SK-N-SH (cell line): ENCODE measurements at regions not wholly inside any gene's neighbourhood (a gene's known extent, or its start where the extent isn't known, plus 50 kb on each side); places are given as distances from the start of the nearest gene placed in this dataset.

Experiments used
- EP300 ChIP-seq, 2 experiments: IDR thresholded peaks; 2 replicates each; pipeline versions ENCODE4 v1.4.0 to v1.6.1; 2012; ENCODE audit warnings: borderline replicate concordance in 1 of 2, low read depth in 1 of 2, low read length in 1 of 2
- MXI1 ChIP-seq: IDR thresholded peaks from 2 replicates; pipeline ENCODE4 v1.6.1; 2012; ENCODE audit warnings: mild to moderate bottlenecking, low read depth, low read length, improper control_type of control experiment
- POLR2AphosphoS5 ChIP-seq: IDR thresholded peaks from 2 replicates; pipeline ENCODE4 v1.6.1; 2012; ENCODE audit warnings: low read depth, low read length
- RCOR1 ChIP-seq: fragments of 150-350 bp; IDR thresholded peaks from 2 replicates; pipeline ENCODE4 v1.6.1; 2017; ENCODE audit warnings: antibody characterized with exemption, low read length
- SIN3A ChIP-seq: IDR thresholded peaks from 2 replicates; pipeline ENCODE4 v1.6.1; 2012; ENCODE audit warnings: low read depth, mild to moderate bottlenecking, low read length, moderate library complexity, borderline replicate concordance
- TCF12 ChIP-seq: IDR thresholded peaks from 2 replicates; pipeline ENCODE4 v1.4.0; 2012
- TEAD4 ChIP-seq: IDR thresholded peaks from 2 replicates; pipeline ENCODE4 v1.4.0; 2012; ENCODE audit warnings: mild to moderate bottlenecking, borderline replicate concordance; ENCODE audit not compliant: insufficient read depth
- TF ChIP-seq, protein P1 (sequence below): IDR thresholded peaks from 2 replicates; pipeline ENCODE4 v1.4.0; 2012; ENCODE audit warnings: low read depth
- TF ChIP-seq, protein P2 (sequence below): fragments of 200-600 bp; sonication (generic); IDR thresholded peaks from 2 replicates; pipeline ENCODE4 v1.6.1; 2017; ENCODE audit warnings: antibody characterized with exemption, mild to moderate bottlenecking, moderate library complexity
- TF ChIP-seq, protein P3 (sequence below): IDR thresholded peaks from 2 replicates; pipeline ENCODE4 v1.4.0; 2012; ENCODE audit warnings: low read depth, borderline replicate concordance
- TF ChIP-seq, protein P4 (sequence below): IDR thresholded peaks from 2 replicates; pipeline ENCODE4; 2012
- TF ChIP-seq, protein P5 (sequence below): IDR thresholded peaks from 2 replicates; pipeline ENCODE4 v1.6.1; 2012; ENCODE audit warnings: mild to moderate bottlenecking, low read depth, low read length, moderate library complexity

DNA sequence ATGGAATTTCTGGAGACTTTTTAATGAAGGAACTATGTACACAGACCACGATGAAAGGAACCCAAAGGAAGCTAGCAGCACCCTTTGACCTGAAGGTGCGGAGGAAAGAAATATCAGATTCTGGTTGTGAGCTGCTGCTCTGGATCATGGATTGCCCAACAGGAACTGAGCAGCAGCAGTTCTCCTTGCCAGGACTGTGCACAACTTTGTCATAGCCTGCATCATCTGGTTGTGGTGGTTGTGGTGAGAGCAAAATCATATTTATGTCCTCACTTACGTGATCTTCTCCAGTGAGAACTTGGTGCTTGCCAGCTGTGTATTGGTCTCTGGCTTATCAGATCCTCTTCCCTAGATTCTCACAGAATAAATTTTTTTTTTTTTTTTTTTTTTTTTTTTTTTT lies 70.7 kb upstream of the LPAR1 start:
- TF ChIP-seq, protein P1, sequence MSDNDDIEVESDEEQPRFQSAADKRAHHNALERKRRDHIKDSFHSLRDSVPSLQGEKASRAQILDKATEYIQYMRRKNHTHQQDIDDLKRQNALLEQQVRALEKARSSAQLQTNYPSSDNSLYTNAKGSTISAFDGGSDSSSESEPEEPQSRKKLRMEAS: no peak
- TF ChIP-seq, protein P2, sequence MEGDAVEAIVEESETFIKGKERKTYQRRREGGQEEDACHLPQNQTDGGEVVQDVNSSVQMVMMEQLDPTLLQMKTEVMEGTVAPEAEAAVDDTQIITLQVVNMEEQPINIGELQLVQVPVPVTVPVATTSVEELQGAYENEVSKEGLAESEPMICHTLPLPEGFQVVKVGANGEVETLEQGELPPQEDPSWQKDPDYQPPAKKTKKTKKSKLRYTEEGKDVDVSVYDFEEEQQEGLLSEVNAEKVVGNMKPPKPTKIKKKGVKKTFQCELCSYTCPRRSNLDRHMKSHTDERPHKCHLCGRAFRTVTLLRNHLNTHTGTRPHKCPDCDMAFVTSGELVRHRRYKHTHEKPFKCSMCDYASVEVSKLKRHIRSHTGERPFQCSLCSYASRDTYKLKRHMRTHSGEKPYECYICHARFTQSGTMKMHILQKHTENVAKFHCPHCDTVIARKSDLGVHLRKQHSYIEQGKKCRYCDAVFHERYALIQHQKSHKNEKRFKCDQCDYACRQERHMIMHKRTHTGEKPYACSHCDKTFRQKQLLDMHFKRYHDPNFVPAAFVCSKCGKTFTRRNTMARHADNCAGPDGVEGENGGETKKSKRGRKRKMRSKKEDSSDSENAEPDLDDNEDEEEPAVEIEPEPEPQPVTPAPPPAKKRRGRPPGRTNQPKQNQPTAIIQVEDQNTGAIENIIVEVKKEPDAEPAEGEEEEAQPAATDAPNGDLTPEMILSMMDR: no peak
- TF ChIP-seq SIN3A: no peak
- TF ChIP-seq, protein P3, sequence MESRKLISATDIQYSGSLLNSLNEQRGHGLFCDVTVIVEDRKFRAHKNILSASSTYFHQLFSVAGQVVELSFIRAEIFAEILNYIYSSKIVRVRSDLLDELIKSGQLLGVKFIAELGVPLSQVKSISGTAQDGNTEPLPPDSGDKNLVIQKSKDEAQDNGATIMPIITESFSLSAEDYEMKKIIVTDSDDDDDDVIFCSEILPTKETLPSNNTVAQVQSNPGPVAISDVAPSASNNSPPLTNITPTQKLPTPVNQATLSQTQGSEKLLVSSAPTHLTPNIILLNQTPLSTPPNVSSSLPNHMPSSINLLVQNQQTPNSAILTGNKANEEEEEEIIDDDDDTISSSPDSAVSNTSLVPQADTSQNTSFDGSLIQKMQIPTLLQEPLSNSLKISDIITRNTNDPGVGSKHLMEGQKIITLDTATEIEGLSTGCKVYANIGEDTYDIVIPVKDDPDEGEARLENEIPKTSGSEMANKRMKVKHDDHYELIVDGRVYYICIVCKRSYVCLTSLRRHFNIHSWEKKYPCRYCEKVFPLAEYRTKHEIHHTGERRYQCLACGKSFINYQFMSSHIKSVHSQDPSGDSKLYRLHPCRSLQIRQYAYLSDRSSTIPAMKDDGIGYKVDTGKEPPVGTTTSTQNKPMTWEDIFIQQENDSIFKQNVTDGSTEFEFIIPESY: no peak
- no peak for TF ChIP-seq EP300 (IDR thresholded peaks at IDR 0.05; ENCODE audit: borderline replicate concordance in 1 of 2, low read depth in 1 of 2, low read length in 1 of 2)
- TF ChIP-seq POLR2AphosphoS5: no peak
- no peak for TF ChIP-seq TCF12
- TF ChIP-seq, protein P4, sequence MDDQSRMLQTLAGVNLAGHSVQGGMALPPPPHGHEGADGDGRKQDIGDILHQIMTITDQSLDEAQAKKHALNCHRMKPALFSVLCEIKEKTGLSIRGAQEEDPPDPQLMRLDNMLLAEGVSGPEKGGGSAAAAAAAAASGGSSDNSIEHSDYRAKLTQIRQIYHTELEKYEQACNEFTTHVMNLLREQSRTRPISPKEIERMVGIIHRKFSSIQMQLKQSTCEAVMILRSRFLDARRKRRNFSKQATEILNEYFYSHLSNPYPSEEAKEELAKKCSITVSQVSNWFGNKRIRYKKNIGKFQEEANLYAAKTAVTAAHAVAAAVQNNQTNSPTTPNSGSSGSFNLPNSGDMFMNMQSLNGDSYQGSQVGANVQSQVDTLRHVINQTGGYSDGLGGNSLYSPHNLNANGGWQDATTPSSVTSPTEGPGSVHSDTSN: no peak
- TF ChIP-seq, protein P5, sequence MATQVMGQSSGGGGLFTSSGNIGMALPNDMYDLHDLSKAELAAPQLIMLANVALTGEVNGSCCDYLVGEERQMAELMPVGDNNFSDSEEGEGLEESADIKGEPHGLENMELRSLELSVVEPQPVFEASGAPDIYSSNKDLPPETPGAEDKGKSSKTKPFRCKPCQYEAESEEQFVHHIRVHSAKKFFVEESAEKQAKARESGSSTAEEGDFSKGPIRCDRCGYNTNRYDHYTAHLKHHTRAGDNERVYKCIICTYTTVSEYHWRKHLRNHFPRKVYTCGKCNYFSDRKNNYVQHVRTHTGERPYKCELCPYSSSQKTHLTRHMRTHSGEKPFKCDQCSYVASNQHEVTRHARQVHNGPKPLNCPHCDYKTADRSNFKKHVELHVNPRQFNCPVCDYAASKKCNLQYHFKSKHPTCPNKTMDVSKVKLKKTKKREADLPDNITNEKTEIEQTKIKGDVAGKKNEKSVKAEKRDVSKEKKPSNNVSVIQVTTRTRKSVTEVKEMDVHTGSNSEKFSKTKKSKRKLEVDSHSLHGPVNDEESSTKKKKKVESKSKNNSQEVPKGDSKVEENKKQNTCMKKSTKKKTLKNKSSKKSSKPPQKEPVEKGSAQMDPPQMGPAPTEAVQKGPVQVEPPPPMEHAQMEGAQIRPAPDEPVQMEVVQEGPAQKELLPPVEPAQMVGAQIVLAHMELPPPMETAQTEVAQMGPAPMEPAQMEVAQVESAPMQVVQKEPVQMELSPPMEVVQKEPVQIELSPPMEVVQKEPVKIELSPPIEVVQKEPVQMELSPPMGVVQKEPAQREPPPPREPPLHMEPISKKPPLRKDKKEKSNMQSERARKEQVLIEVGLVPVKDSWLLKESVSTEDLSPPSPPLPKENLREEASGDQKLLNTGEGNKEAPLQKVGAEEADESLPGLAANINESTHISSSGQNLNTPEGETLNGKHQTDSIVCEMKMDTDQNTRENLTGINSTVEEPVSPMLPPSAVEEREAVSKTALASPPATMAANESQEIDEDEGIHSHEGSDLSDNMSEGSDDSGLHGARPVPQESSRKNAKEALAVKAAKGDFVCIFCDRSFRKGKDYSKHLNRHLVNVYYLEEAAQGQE: no peak
- TF ChIP-seq RCOR1: no peak
- no peak for TF ChIP-seq MXI1
- TF ChIP-seq TEAD4: no peak
